Stimulated activated CD4-positive, alpha-beta T cell treated with anti-CD3 and anti-CD28 coated beads, Interleukin-15, amount 100 ng/mL, for 24 hours (primary cell): ENCODE measurements at regions not wholly inside any gene's neighbourhood (a gene's known extent, or its start where the extent isn't known, plus 50 kb on each side); places are given as distances from the start of the nearest gene placed in this dataset.
"Not testable (repeated sequence)": the region's sequence is repeated elsewhere in the genome, so short reads cannot be mapped to it uniquely, and the experiment has no call there.

Experiments used
- DNase-seq: peaks from one replicate; pipeline ENCODE4 v3.0.0-alpha.2; 2020

DNA sequence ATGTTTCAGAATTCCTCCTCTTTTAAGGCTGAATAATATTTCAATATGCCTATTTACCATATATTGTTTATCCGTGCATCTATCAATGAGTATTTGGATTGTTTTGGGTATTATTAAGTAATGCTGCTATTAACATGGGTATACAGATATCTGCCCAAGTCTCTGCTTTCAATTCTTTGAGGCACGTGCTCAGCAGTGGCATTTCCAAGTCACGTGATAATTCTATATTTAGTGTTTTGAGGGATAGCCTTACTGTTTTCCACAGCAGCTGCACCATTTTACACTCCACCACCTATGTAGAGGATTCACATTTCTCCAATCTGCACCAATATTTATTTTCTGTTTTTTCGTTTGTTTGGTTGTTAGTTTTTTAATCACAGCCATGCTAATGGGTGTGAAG, 636.8 kb upstream of the ANKRD30A start:
- DNase-seq, result no peak

DNA sequence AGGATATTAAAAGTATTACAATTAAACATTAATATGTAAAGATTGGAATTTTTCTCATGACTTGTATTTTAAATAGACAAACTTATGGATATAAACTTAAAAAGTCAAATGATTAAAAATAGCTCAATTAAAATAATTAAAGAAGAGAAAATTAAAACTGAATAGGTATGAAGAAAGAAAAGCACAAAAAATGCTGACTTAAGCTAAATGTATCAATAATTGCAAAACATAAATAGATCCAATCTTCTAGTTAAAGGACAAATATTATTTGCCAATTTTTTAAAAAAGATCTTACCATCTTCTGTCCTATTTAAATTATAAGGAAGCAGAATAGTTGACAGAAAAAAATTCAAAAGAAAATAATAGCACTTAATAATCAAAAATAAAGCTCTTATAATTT, 646.3 kb upstream of the ANKRD30A start:
- DNase-seq, result no peak

DNA sequence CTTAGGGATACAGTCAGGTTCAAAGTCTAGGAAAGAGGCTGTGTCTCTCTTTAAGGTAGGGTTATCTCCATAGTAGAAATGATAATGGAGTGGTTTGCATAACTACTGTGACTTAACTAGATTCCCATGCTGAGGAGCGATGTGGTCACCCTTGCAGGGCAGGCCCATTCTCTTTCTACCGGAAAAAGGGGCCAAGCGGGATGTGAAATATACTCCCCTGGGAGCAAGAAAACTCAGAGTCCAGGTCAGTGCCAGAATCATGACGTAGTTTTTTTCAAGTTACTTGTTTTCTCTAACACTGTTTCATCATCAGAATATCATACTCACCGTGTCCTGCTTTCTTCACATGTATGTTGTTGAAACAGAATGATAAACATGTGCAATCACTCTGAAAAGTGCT, 649.0 kb upstream of the ANKRD30A start:
- DNase-seq, result no peak

DNA sequence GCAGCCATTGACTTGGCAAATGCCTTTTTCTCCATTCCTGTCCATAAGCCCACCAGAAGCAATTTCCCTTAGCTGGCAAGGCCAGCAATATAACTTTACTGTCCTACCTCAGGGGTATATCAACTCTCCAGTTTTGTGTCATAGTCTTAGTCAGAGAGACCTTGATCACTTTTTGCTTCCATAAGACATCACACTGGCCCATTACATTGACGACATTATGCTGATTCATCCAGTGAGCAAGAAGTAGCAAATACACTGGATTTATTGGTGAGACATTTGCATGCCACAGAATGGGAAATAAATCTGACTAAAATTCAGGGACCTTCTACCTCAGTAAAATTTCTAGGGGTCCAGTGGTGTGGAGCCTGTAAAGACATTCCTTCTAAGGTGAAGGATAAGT, 649.7 kb upstream of the ANKRD30A start:
- DNase-seq, result no peak

DNA sequence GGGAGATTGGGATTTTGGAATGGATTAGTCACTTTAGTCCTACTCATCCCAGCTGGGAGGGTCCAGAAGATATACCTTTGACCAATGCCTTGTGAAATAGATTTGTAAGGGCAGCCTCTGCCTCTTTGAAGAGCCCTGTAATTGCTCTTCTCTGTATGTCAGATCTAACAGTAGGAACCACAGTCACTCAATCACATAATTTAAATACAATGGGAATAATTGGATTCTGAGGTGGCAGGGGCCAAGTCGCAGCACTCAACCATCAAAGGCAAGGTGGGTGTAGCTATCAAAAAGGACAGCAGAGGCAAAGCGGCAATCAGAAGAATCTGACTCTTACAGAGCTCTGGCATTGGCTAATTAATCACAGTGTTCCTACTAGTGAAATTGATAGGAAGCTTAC, 650.9 kb upstream of the ANKRD30A start:
- no peak for DNase-seq

DNA sequence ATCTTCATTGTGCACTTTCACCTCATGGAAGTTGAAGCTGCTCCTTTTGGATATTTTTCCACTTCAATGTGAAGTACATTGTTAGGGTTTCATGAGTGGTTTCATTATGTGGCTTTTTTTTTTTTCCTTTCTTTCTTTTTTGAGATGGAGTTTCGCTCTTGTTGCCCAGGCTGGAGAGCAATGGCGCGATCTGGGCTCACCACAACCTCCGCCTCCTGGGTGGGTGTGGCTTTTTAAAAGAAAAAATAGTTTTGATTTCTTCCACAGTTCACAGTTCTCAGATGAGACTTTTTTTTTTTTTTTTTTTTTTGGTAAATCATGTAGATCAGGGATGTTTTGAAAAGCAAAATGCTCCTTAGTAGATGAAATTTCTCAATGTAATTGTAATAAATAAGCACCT, 652.3 kb upstream of the ANKRD30A start:
- DNase-seq, result no peak

DNA sequence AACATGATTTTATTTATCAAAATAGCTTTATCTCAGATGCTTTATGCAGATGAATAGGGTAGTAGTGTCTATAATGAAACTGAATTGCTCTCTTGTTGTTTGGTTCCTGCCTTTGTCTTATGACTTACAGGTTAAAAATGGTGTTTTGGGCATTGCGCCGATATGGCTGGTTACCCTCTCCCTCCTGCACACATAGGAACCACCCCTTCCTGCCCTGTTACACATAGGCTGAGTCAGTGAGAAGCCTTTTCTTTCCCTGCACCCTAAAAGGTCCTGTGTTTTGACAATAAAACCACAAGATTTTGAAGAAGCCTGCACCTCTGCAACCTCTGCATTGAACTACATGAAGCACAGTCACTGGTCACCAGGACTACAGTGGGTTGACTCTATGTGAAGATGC, 655.8 kb upstream of the ANKRD30A start:
- DNase-seq, result no peak

DNA sequence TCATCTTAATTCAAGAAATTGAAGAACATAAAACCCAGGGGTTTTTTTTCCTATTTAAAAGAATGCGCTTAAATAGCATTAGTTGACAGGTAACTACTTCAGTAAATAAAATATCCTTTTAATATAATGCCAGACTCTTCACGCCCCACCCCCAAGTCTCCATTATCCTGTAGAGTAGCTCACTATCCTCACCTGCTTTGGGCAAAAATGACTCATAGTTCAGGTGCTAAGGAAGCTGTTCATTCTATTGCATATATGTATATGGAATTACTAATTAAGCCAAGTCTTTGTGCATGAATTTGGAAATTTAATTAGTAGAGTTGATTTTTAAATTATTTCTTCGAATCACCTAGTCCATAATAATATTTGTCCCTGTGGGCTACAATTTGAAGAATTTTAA, 656.8 kb upstream of the ANKRD30A start:
- DNase-seq, result no peak

DNA sequence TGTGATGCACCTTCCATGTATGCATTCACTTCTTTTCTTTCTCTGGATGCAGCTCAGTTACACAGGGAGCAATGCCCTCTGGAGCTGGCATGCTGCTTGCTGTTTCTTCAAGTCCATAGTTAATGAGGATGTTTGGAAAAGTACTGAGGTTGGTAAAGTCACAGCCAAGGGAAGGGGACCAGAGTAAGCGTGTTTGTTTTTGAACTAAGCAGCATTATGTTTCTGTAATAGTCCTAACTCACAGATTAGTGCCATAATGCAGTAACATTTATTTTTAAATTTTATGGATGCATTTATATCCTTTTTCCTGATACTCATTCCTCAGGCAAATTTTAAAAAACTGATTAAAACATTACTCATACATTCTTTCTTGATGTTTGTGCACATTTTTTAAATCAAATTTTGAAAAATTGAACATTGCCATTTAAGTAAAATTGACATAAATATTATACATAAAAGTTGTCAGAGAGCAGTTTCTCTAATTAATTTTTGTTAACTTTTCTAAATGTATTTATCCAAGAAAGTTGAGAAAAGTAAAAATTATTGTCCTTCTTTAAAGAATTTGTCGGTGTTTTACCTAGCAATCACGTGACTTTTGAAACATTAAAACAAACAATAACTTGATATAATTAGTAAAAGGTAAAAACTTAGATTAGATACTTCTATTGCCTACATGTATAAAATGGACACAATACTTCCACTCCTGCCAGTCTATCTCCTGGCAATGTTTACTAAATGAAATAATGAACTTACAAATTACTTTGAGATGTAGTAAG, 659.6 kb upstream of the ANKRD30A start:
- DNase-seq, result no peak

DNA sequence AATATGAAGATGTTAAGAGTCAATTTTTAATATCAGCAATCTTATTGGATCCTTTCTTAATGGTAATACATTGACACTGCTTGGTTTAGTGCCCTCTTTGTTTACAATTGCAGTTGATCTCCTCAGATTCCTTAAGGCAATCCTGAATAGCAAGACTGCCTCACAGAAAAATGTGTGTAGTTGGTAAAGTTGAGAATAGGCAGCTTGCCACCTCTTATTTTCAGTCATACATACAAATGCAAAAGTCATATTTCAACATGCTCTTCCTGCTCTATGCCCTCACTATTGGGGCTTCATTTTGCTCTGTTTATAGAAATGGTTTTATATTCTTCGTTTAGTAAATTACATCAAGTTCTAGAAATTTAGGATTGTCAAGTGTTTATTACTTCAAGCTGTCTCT, 661.1 kb upstream of the ANKRD30A start:
- no peak for DNase-seq

DNA sequence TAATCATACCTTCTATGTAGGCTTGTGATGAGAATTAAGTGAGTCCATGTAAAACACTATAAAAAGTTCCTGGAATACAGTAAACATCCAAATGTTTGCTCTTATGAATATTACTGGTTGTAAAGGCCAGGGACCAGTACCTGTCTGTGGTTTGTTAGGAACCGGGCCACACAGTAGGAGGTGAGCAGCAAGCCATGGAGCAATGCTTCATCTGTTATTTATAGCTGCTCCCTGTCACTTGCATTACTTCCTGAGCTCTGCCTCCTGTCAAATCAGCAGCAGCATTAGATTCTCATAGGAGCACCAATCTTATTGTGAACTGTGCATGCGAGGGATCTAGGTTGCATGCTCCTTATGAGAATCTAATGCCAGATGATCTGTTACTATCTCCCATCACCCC, 662.0 kb upstream of the ANKRD30A start:
- DNase-seq, result no peak

DNA sequence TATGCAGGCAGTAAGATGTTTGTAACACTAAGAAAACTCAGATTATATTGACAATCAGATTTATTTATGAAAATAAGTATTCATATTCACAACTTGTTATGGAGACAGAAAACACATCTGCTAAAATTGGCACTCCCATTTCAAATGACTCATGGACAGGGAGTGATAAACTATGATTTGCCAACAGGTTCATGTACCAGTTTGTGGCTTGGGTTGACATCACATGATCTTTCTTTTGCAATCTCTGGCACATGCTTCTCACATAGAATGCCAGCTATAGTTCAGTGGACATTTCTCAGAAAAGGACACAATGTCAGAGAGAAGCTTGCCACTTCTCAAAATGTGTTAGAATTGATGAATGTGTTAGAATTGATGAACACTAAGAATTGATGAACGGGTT, 663.2 kb upstream of the ANKRD30A start:
- no peak for DNase-seq

DNA sequence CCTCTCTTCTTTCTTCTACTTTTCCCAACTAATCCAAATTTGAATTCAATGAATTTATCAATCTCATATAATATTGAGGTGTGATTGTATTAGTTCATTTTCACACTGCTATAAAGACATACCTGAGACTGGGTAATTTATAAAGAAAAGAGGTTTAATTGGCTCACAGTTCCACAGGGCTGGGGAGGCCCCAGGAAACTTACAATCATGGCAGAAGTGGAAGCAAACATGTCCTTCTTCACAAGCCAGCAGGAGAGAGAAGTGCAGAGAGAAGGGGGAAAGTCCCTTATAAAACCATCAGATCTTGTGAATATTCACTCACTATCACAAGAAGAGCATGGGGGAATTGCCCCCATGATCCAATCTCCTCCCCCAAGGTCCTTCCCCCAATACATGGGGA, 667.0 kb upstream of the ANKRD30A start:
- DNase-seq, result not testable (repeated sequence)

DNA sequence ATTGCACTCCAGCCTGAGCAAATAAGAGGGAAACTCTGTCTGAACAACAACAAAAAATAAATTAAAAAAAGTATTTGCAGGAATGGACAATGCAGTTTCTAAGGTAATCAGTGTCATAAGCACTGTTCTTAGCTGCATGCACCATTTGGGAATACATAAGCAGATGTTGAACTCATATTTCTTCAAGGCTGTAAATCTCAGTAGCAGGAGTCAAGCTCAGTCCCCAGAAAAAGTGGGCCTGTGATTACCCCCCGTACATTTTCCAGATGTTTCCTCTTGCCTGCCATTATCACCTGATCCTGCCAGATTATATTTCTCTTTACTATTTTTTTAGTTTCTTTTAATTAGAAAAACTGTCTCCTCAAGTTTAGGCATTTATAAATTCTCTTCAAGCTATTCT, 667.6 kb upstream of the ANKRD30A start:
- DNase-seq, result no peak

DNA sequence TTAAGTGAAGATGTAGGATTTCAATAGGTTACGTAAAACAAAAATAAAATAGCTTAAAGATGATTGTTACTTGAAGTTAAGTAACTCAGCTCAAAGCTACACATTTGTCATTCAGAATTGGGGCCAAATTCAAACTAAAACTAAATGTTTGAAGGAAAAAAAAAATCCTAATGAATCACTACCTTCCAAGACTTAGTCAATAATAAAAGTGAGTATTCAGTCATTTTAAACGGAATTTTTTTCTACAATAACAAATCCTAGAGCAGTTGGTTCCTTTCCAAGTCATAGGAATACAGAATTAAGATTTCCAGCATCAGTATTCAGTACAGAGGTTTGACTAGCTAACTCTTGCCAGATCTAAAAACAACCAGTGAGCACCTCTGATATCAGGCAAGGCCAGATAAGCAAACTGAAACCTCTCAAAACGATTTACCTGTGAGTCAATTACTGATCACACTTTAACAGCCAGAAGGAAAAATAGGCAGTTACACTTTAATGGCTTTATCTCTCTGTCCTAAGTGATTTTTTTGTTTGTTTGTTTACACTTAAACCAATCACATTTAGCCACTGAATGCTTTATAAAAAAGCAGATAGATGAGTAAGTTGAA, 669.8 kb upstream of the ANKRD30A start:
- DNase-seq, result no peak

DNA sequence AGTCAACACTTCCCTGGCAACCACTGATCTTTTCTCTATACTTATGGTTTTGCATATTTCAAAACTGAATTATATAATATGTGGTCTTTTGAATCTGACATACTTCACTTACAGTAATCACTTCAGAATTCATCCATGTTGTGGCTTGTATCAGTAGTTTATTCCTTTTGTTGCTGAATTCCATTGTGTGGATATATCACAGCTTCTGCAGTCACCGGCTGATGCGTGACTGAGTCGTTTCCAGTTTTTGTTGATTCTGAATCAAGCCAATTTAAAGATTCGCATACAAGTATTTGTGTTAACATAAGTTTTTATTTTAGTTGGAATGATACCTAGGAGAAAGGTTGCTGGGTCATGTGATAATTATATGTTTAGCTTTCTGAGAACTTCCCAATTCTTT, 672.5 kb upstream of the ANKRD30A start:
- DNase-seq, result no peak

DNA sequence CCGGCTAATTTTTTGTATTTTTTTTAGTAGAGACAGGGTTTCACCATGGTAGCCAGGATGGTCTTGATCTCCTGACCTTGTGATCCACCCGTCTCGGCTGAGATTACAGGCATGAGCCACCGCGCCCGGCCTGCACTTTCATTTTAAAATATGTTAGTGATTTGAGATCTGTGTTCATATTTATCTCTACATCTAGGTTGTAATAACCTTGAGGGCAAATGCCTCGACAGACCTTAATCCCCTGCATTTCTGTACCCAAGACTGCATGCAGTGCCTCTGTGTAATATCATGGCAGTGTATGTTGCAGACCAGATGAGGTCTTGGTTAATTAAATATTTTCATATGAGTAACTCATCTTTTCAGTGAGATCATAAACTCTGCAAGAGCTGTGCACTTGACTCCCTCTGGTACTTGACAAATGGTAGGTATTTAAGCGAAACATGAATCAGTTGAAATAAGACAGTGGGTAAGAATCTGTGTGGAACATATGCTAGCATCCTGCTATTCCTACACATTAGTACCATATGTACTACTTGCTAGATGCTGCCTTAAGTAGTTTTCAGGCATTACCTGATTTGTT, 673.9 kb upstream of the ANKRD30A start:
- DNase-seq, result no peak

DNA sequence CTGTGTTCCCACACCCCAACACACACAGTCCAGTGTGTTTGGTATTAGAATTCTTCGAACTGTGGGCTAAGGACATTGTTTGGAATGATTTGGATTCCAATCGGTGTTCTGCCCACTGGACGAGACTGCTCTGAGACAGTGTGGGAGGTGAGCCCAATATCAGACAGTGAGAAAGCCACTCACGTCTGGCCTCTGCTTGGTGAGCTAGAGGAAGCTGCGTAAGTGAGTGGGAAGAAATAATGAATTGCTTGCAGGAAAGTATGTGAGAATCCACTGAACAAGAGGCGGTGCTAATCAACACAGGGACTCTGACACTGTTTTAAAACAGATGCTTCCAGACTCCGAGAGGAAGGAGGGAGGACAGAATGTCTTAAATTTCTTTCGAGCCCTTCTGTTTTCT, 675.0 kb upstream of the ANKRD30A start:
- DNase-seq, result no peak

DNA sequence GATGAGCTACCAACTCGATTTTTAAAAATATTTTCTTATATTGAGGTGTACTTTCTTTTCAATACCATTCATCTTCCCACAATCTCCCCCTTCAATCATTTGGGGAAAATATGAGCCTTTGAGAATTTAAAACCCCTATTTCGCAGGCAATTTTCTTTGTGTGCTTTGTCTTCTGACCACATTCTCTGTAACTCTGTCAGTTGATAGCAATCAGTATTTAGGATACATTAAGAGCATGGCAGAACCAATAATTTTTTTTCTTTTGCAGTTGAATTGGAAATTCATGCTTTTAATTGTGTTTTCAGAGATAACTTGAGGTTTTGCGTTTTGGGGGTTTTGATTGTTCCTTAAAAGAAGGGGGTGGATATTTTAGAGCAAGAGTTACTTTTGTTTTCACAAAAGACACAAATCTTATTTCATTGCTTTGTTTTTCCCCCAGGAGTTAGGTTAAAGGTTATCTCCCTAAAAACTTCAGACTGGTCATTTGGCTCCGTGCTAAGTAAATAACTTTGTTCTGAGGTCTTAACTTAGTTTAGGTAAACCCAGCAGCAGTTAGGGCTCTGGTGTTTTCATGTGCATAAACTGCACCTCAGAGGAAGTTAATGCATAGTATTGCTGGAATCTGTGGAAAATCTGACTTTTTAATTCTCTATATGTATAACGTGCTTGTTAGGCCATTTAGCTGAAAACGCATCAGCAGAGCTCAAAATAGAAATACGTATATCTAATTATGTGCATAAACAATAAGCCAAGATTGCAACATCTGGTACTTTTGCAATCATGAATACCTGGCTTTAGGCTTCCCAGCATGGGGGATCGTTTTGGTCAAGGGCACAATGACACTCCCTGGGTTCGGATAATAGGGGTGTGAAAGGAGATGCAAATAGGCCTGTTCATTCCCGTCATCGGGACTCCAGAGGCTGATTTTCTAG, 676.4 kb upstream of the ANKRD30A start:
- DNase-seq, result no peak

DNA sequence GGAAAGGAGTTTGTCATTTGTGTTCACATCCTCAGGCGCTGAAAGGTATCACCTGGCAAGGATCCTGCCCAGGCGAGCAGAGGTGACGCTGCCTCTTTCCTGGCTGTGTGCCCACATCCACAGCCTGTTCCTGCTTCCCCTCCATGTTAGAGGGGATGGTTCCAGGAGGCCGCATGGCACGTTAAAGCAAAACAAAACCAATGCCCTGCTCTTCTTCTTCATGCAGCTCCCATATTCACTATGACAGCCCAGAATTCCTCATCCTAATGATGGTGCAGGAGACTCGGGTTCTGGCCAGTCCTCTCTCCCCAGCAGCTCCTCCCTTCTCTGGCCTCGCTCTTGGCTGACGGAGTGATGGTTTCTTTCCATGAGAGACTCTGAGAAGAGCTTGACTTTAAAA, 678.5 kb upstream of the ANKRD30A start:
- no peak for DNase-seq

DNA sequence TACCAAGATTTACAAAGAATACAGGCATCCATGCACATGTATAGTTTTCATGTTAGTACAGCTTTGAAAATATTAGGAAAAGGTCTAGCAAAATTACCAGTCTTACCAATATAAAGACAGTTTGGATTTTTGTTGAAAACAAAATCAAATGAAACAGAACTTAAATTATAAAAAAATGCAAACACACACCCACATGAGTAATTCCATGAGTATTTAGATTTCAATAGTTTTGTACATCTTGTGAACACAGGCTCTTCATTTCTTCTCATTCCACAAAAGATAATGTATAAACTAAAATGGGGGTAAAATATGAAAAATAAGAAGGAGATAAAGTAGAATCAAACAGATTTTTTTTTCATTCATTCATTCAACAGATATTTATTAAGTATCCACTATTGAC, 682.2 kb upstream of the ANKRD30A start:
- no peak for DNase-seq

DNA sequence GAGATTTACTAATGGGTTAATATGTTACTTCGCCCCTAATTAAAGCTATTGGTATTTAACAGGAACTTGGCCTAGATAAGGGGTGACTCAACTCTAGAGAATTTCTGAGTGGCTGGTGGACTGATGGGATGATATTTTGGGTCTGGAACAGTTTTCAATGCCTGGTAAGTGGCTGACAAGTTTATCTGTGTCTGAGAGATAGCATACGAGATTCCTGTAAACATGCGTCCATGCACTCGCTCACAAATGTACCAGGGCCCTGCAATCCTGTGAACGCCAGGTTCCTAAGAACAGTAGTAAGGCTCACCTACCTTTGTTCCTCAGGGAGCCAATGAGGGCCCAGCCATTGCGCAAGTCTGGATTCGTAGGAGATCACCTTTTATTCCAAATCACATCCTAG, 683.8 kb upstream of the ANKRD30A start:
- no peak for DNase-seq

DNA sequence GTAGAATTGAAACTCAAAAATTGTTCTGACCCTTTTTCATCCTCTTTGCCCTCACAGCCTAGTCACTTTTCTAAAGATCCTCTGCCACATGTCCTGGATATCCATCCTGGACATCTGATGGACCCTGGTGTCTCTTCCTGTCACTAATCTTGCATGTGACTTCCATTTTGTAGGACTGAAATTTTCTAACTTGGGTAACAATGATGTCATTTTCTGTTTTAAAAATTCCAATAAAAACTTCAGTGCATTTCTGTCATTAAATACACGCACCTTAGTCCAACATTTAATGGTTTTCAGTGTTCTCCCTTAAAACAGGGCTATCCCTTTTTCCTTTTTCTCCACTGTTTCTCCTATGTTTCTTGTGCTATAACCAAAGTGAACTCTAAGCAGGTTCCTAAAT, 684.9 kb upstream of the ANKRD30A start:
- DNase-seq, result no peak

DNA sequence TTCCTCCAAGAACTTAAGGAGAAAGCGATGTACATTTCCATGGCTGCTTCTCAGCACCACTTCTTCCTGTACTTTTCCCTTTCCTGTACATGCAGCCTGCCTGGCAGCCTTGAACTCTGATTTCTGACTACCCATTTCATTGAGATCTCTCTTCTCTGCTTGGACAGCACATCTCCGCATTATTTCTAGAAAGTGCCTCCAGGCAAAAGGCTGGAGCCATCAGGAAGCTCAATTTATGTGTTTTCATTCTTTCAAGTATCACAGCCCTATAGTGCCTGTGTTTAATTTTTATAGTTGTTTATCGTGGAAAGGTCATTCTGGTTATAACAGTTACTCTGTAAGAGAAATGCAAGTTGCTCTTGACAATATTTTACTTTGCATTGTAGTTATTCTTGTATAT, 688.0 kb upstream of the ANKRD30A start:
- no peak for DNase-seq
